Smooth muscle cell (in vitro differentiated cells): ENCODE measurements at regions not wholly inside any gene's neighbourhood (a gene's known extent, or its start where the extent isn't known, plus 50 kb on each side); places are given as distances from the start of the nearest gene placed in this dataset.
A peak's percentile ranks its signal among the peaks of the same experiment; 100 is the strongest.

Experiments
- DNase-seq: peaks from one replicate; lab custom pipeline; 2025; ENCODE audit not compliant: unreplicated experiment; lab: John Stamatoyannopoulos, UW
- H2AFZ ChIP-seq: fragments of 200-600 bp; sonication (generic); 2 replicates; pipeline ENCODE4 v1.6.0; 2016; ENCODE audit warnings: antibody characterized with exemption, low read depth, mild to moderate bottlenecking
- H3F3A ChIP-seq: fragments of 200-600 bp; sonication (generic); 2 replicates; pipeline ENCODE4 v1.6.0; 2017; ENCODE audit warnings: antibody characterized with exemption, low read depth
- H3K27ac ChIP-seq: fragments of 200-600 bp; sonication (generic); 2 replicates; pipeline ENCODE4 v1.5.1; 2016; ENCODE audit warnings: low read depth, mild to moderate bottlenecking
- H3K27me3 ChIP-seq: fragments of 200-600 bp; sonication (generic); 2 replicates; pipeline ENCODE4 v1.6.1; 2016; ENCODE audit warnings: low read depth, mild to moderate bottlenecking
- H3K36me3 ChIP-seq: fragments of 200-600 bp; sonication (generic); 2 replicates; pipeline ENCODE4 v1.5.1; 2016; ENCODE audit warnings: low read depth
- H3K4me1 ChIP-seq: fragments of 200-600 bp; sonication (generic); 2 replicates; pipeline ENCODE4 v1.5.1; 2016; ENCODE audit warnings: low read depth
- H3K4me2 ChIP-seq: fragments of 200-600 bp; sonication (generic); 2 replicates; pipeline ENCODE4 v1.6.0; 2016; ENCODE audit warnings: mild to moderate bottlenecking
- H3K4me3 ChIP-seq: fragments of 200-600 bp; sonication (generic); 2 replicates; pipeline ENCODE4 v1.5.1; 2016; ENCODE audit warnings: mild to moderate bottlenecking
- H3K79me2 ChIP-seq: fragments of 200-600 bp; sonication (generic); 2 replicates; pipeline ENCODE4 v1.6.0; 2016; ENCODE audit warnings: low read depth, mild to moderate bottlenecking
- H3K9ac ChIP-seq: fragments of 200-600 bp; sonication (generic); 2 replicates; pipeline ENCODE4 v1.6.0; 2016; ENCODE audit warnings: low read depth
- H3K9me3 ChIP-seq: fragments of 200-600 bp; sonication (generic); replicated peaks from 2 replicates; pipeline ENCODE4 v1.5.1; 2016; ENCODE audit warnings: low read depth
- H4K20me1 ChIP-seq: fragments of 200-600 bp; sonication (generic); 2 replicates; pipeline ENCODE4 v1.6.0; 2016; ENCODE audit warnings: low read depth
- CTCF ChIP-seq: fragments of 200-600 bp; sonication (generic); IDR thresholded peaks from 2 replicates; pipeline ENCODE4 v1.5.1; 2017; ENCODE audit warnings: borderline replicate concordance, mild to moderate bottlenecking, antibody characterized with exemption; ENCODE audit not compliant: insufficient read depth, poor library complexity, severe bottlenecking
- WGBS: methylation state at CpG from one replicate; pipeline ENCODE4 v1.1.7; 2016; ENCODE audit warnings: low lambda C conversion rate; 5-methylcytosine and 5-hydroxymethylcytosine counted together

- Histone ChIP-seq H4K20me1 (no peaks in the 10 kb centered on the region), H3K4me1 (no peaks in the 10 kb centered on the region), H3K27me3 (no peaks in the 10 kb centered on the region), H3K9me3 (no peaks in the 10 kb centered on the region), H3K4me3 (no peak overlapping the region), H3K27ac (no peak overlapping the region), H3K36me3 (no peaks in the 10 kb centered on the region), H3K79me2 (no peaks in the 10 kb centered on the region), H3F3A (no peaks in the 10 kb centered on the region), H3K9ac (no peak overlapping the region), H2AFZ (no peak overlapping the region), H3K4me2 (no peak overlapping the region)
- WGBS: 51% methylated on average over 3 of the region's 3 CpGs
- no peak for TF ChIP-seq CTCF
- DNase-seq: no peak
Observed at GRCh38 chr3:116849261-116849688, 139.7 kb downstream of the TUSC7 start.

- no peaks in the 10 kb centered on the region for H3K4me1 ChIP-seq
- H3K27ac ChIP-seq: no peak overlapping the region
- TF ChIP-seq CTCF: no peak
- H3F3A ChIP-seq: no peaks in the 10 kb centered on the region
- H3K9me3 ChIP-seq: no peaks in the 10 kb centered on the region
- H3K36me3 ChIP-seq: no peaks in the 10 kb centered on the region
- H3K9ac ChIP-seq: no peak overlapping the region
- no peak overlapping the region for H2AFZ ChIP-seq
- no peaks in the 10 kb centered on the region for H3K27me3 ChIP-seq
- H3K4me2 ChIP-seq: no peak overlapping the region
- H3K79me2 ChIP-seq: no peaks in the 10 kb centered on the region
- no peaks in the 10 kb centered on the region for H4K20me1 ChIP-seq
- no peak for DNase-seq
- no peak overlapping the region for H3K4me3 ChIP-seq
- WGBS: 84% methylated on average over 5 of the region's 5 CpGs
Observed at GRCh38 chr3:116852803-116853202, 143.2 kb downstream of the TUSC7 start.

- H3K27ac ChIP-seq: no peak overlapping the region
- peak overlapping the region; percentile 89 for H3K4me2 ChIP-seq
- no peaks in the 10 kb centered on the region for H3K27me3 ChIP-seq
- no peaks in the 10 kb centered on the region for H3K79me2 ChIP-seq
- WGBS: 22% methylated on average over 3 of the region's 3 CpGs
- no peaks in the 10 kb centered on the region for H3F3A ChIP-seq
- no peaks in the 10 kb centered on the region for H3K9me3 ChIP-seq
- H2AFZ ChIP-seq: peak overlapping the region; percentile 84
- peak overlapping the region; percentile 9 for H3K9ac ChIP-seq
- peak overlapping the region; percentile 60 for H3K4me3 ChIP-seq
- H3K36me3 ChIP-seq: no peaks in the 10 kb centered on the region
- H3K4me1 ChIP-seq: peaks cover 10% of the 10 kb centered on the region
- no peak for TF ChIP-seq CTCF
- DNase-seq: no peak
- no peaks in the 10 kb centered on the region for H4K20me1 ChIP-seq
Observed at GRCh38 chr3:116863270-116863770, 153.7 kb downstream of the TUSC7 start.
